ENCODE measurements at regions not wholly inside any gene's neighbourhood (a gene's known extent, or its start where the extent isn't known, plus 50 kb on each side); places are given as distances from the start of the nearest gene placed in this dataset.

DNA sequence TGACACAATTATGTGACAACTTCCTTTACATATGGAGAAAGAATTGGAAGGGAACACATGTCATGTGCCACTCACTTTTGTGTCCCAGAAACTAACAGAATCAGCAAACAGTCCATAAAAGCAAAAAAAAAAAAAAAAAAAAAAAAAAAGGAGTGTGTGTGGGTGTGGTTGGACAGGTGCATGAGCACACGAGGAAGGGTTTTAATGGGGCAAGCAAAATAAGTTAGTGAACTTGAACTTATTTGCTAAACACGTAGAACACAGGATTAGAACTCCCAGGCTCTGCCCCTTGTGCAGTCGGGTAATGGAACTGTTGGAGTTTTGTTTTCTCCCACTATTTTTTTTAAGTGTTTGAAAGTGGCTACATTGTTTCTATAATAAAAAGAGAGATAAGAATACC, 74.8 kb upstream of the PJA2 start:
- TF ChIP-seq POLR2A (IDR thresholded peaks at IDR 0.05) (no peak), CTCF (IDR thresholded peaks at IDR 0.05) (no peak), POLR2AphosphoS5 (IDR thresholded peaks at IDR 0.05) (no peak)

All from sigmoid colon (tissue), 4 donors.